Endothelial cell of umbilical vein (primary cell): ENCODE measurements at regions not wholly inside any gene's neighbourhood (a gene's known extent, or its start where the extent isn't known, plus 50 kb on each side); places are given as distances from the start of the nearest gene placed in this dataset.

Experiments
- BruUV-seq: library from RNA; stranded (reverse); fragments of 400-500 nt; replicated peaks from 2 replicates; lab custom pipeline; 2021; lab: Mats Ljungman, UMichigan
- CTCF ChIA-PET: fragments of 300-600, 350-600 bp; sonication (Branson Sonifier 250); formaldehyde crosslinking; loops from one replicate; lab custom pipeline; 2021; ENCODE audit warnings: antibody characterized with exemption, inconsistent platforms; lab: Charles Lee
- POLR2A ChIA-PET: fragments of 300-600, 350-600 bp; sonication (Branson Sonifier 250); formaldehyde crosslinking; loops from one replicate; lab custom pipeline; 2021; ENCODE audit warnings: antibody characterized with exemption, inconsistent platforms; lab: Charles Lee
- DNase-seq: peaks from one replicate; pipeline ENCODE4 v3.0.0-alpha.2; 2011; ENCODE audit warnings: low read depth, low spot score
- FAIRE-seq: peaks from 2 replicates; lab custom pipeline; 2011; peaks lifted over from hg19 to GRCh38; lab: Jason Lieb, UNC
- H2AFZ ChIP-seq: 2 replicates; pipeline ENCODE4 v1.6.0; 2012; ENCODE audit warnings: low read depth, low read length, control low read depth, inconsistent platforms
- H3K27ac ChIP-seq: 2 replicates; pipeline ENCODE4 v1.5.1; 2011; ENCODE audit warnings: low read depth, mild to moderate bottlenecking, control low read depth, low read length, moderate library complexity; ENCODE audit not compliant: insufficient read depth
- H3K27me3 ChIP-seq, 2 experiments: 2 replicates each; pipeline versions ENCODE4 v1.6.0 to v1.6.1; 2011; ENCODE audit warnings: low read length in 2 of 2, mixed read lengths in 1 of 2; ENCODE audit not compliant: control insufficient read depth in 2 of 2, insufficient read depth in 2 of 2
- H3K36me3 ChIP-seq, 2 experiments: 2 replicates in 1 of 2; 3 replicates in 1 of 2; pipeline ENCODE4 v1.5.1; 2011; ENCODE audit warnings: low read length in 2 of 2, mild to moderate bottlenecking in 1 of 2, moderate library complexity in 1 of 2; ENCODE audit not compliant: control insufficient read depth in 2 of 2, insufficient read depth in 2 of 2; ENCODE audit errors: extremely low read depth in 1 of 2
- H3K4me1 ChIP-seq: 3 replicates; pipeline ENCODE4 v1.5.1; 2011; ENCODE audit warnings: mild to moderate bottlenecking, low read length; ENCODE audit not compliant: control insufficient read depth, insufficient read depth; ENCODE audit errors: extremely low read depth
- H3K4me2 ChIP-seq: 2 replicates; pipeline ENCODE4 v1.6.1; 2011; ENCODE audit warnings: low read length, control low read depth, mixed read lengths; ENCODE audit not compliant: insufficient read depth
- H3K4me3 ChIP-seq, 3 experiments: fragments of 200-600 bp in 1 of 3; sonication (generic), shearing (Covaris generic) in 1 of 3; replicated peaks in 1 of 3; 2 replicates each; pipeline ENCODE4 v1.5.1; 2011 to 2016; ENCODE audit warnings: control low read depth in 3 of 3, low read length in 3 of 3, mild to moderate bottlenecking in 2 of 3, inconsistent platforms in 1 of 3, low read depth in 1 of 3, moderate library complexity in 1 of 3; ENCODE audit not compliant: insufficient read depth in 1 of 3
- H3K79me2 ChIP-seq: 2 replicates; pipeline ENCODE4 v1.6.0; 2012; ENCODE audit warnings: low read length, inconsistent platforms; ENCODE audit not compliant: control insufficient read depth, insufficient read depth
- H3K9ac ChIP-seq: replicated peaks from 2 replicates; pipeline ENCODE3; 2011; ENCODE audit warnings: low read length, control low read depth; ENCODE audit not compliant: insufficient read depth; ENCODE audit errors: extremely low read depth
- H3K9me1 ChIP-seq: replicated peaks from 3 replicates; pipeline ENCODE4 v1.6.0; 2011; ENCODE audit warnings: mild to moderate bottlenecking, low read length; ENCODE audit not compliant: control insufficient read depth, insufficient read depth; ENCODE audit errors: extremely low read depth
- H3K9me3 ChIP-seq: replicated peaks from 2 replicates; pipeline ENCODE4 v1.5.1; 2012; ENCODE audit warnings: low read length, inconsistent platforms; ENCODE audit not compliant: control insufficient read depth, insufficient read depth
- H4K20me1 ChIP-seq: replicated peaks from 2 replicates; pipeline ENCODE3; 2011; ENCODE audit warnings: mild to moderate bottlenecking, low read length; ENCODE audit not compliant: control insufficient read depth, insufficient read depth; ENCODE audit errors: extremely low read depth
- FOS ChIP-seq: IDR thresholded peaks from 2 replicates; pipeline ENCODE4 v1.6.1; 2011; ENCODE audit warnings: mild to moderate bottlenecking, low read length, moderate library complexity, borderline replicate concordance; ENCODE audit not compliant: insufficient read depth
- GATA2 ChIP-seq: IDR thresholded peaks from 2 replicates; pipeline ENCODE4 v1.7.0; 2011; ENCODE audit warnings: low read depth, mild to moderate bottlenecking, moderate library complexity, mixed read lengths, low read length; ENCODE audit not compliant: insufficient read length, insufficient read depth
- dilution Hi-C: fragments of 300-500 bp; cut with MboI; formaldehyde crosslinking; loops from one replicate; pipeline ENCODE4 v1.15.0; 2019; ENCODE audit warnings: low sequenced_read_pairs; ENCODE audit not compliant: extremely low pct_ligation_motif_present
- intact Hi-C: fragments of 100-400 bp; cut with micrococcal nuclease; formaldehyde crosslinking; loops from one replicate; pipeline ENCODE4 v1.10.0; 2022

- no peak for DNase-seq
Observed at GRCh38 chr16:72301523-72302236, 129.7 kb upstream of the PMFBP1 start.

GRCh38 chr16:72300892-72301291 is 128.9 kb upstream of the PMFBP1 start:
- CTCF ChIA-PET = interaction anchor here (1.5 kb wide), 1 partner anchor 70 kb away, joined by 3 read pairs; no protein-coding TSS in a partner anchor
- dilution Hi-C loops (no loop called here), intact Hi-C loops (no loop called here)
- Histone ChIP-seq H3K9me1 (no peaks in the 10 kb centered on the region), H3K4me3 (no peak overlapping the region), H3K9me3 (no peaks in the 10 kb centered on the region), H3K36me3 (no peaks in the 10 kb centered on the region), H4K20me1 (no peaks in the 10 kb centered on the region), H3K4me2 (no peak overlapping the region), H2AFZ (peak overlapping the region; percentile 40), H3K27ac (no peak overlapping the region), H3K79me2 (no peaks in the 10 kb centered on the region), H3K4me1 (no peaks in the 10 kb centered on the region), H3K27me3 (no peaks in the 10 kb centered on the region), H3K9ac (no peak overlapping the region)
- FAIRE-seq (no peak), DNase-seq (no peak)
- TF ChIP-seq GATA2 = no peak
- TF ChIP-seq FOS = no peak
- POLR2A ChIA-PET = no interaction called here
- BruUV-seq = no TSS peak

More at GRCh38 chr16:72301523-72302236, 129.7 kb upstream of the PMFBP1 start:
- H3K9me1 ChIP-seq = no peaks in the 10 kb centered on the region
- CTCF ChIA-PET = interaction anchor here (1.5 kb wide), 1 partner anchor 70 kb away, joined by 3 read pairs; no protein-coding TSS in a partner anchor
- no peak overlapping the region for H3K4me2 ChIP-seq
- no peak for TF ChIP-seq GATA2
- BruUV-seq = no TSS peak
- no peaks in the 10 kb centered on the region for H4K20me1 ChIP-seq
- intact Hi-C loops = no loop called here
- H3K9me3 ChIP-seq = no peaks in the 10 kb centered on the region
- no peaks in the 10 kb centered on the region for H3K36me3 ChIP-seq
- no peak overlapping the region for H2AFZ ChIP-seq
- no peaks in the 10 kb centered on the region for H3K27me3 ChIP-seq
- H3K79me2 ChIP-seq = no peaks in the 10 kb centered on the region
- FAIRE-seq = no peak
- no peak overlapping the region for H3K4me3 ChIP-seq
- H3K27ac ChIP-seq = no peak overlapping the region
- H3K9ac ChIP-seq = no peak overlapping the region
- H3K4me1 ChIP-seq = no peaks in the 10 kb centered on the region
- dilution Hi-C loops = no loop called here
- POLR2A ChIA-PET = no interaction called here
